Heart left ventricle (tissue), 13 donors: ENCODE measurements at regions not wholly inside any gene's neighbourhood (a gene's known extent, or its start where the extent isn't known, plus 50 kb on each side); places are given as distances from the start of the nearest gene placed in this dataset.

Source experiments
- CTCF ChIP-seq, 12 donors: fragments of 200-600 bp; sonication (generic) in 4 of 12; IDR thresholded peaks; one replicate each; pipeline versions ENCODE4 v1.5.0 to v1.8.0; 2018 to 2022; ENCODE audit warnings: antibody characterized with exemption in 12 of 12, mild to moderate bottlenecking in 5 of 12
- POLR2A ChIP-seq, 2 donors: fragments of 450-650 bp; IDR thresholded peaks; one replicate each; pipeline ENCODE4 v1.6.1; 2017; ENCODE audit warnings: antibody characterized with exemption in 2 of 2, mild to moderate bottlenecking in 2 of 2, moderate library complexity in 2 of 2
- donor health status: ischemic (EF 13 %, LVEDD 7.1; RV severe dilation, severe dysfunction).
- donor health status: DM: no; HTN: yes; CAD: no.
- donor health status: DM: no; HTN: no; CAD: no.
- donor health status: ischemic (EF 25% LVEDD 6.9; RV normal size, moderate dysfunction).
- donor health status: ischemic (EF 25% LVEDD 5.7; RV mildly dilated, moderate dysfunction).
- donor health status: ischemic (EF 35%, LVEDD 5.7; RV mildly dilated, moderate dysfunction).
- donor health status: nonischemic (EF 11% LVEDD 7.7; RV severe dilation, severe dysfunction).
- donor health status: DM: yes; HTN: yes; CAD: no.
- donor health status: PGD.
- donor health status: ischemic (EF 29% LVEDD 5.4; RV normal size, mild dysfunction).
- donor health status: nonischemic (EF 23%, LVEDD 6.1; RV moderate dilation, normal function).

DNA sequence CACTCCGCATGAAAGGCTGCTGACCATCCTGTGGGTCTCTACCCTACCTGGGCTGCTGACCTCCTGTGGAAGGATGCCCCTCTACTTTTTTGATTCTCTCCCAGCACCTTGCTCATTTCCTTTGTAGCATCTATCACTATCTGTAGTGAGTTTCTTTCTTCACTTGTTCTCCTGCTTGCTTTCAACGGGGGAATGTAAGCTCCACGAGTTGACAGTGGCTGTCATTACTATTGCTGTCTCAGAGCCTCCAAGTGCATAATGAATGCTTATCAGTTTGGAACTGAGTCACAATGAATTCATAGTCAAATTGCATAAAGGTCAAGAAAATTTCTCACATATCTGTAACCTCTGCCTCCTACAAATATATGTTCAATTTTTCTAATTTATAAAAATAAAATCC is 477.7 kb downstream of the PLCL1 start:
- TF ChIP-seq CTCF (IDR thresholded peaks at IDR 0.05) (no peak), POLR2A (IDR thresholded peaks at IDR 0.05) (no peak)
